WTC11 (cell line): ENCODE measurements at regions not wholly inside any gene's neighbourhood (a gene's known extent, or its start where the extent isn't known, plus 50 kb on each side); places are given as distances from the start of the nearest gene placed in this dataset.
"Not testable (repeated sequence)": the region's sequence is repeated elsewhere in the genome, so short reads cannot be mapped to it uniquely, and the experiment has no call there.

ENCODE experiments used
- ATF1 ChIP-seq: sonication (generic); formaldehyde crosslinking; IDR thresholded peaks from 2 replicates; pipeline ENCODE4 v1.8.1; 2023; ENCODE audit warnings: mild to moderate bottlenecking, moderate library complexity, missing genetic modification reagents
- CREB1 ChIP-seq: sonication (generic); formaldehyde crosslinking; IDR thresholded peaks from 2 replicates; pipeline ENCODE4 v1.8.0; 2023; ENCODE audit warnings: mild to moderate bottlenecking, missing genetic modification reagents
- MAX ChIP-seq: sonication (generic); formaldehyde crosslinking; IDR thresholded peaks from 2 replicates; pipeline ENCODE4 v1.8.0; 2022; ENCODE audit warnings: mild to moderate bottlenecking, missing genetic modification reagents
- MXD4 ChIP-seq: fragments of 250-450 bp; sonication (Bioruptor Pico); IDR thresholded peaks from 2 replicates; pipeline ENCODE4 v1.8.0; 2021; ENCODE audit warnings: mild to moderate bottlenecking, moderate library complexity, borderline replicate concordance
- NR1H2 ChIP-seq: sonication (generic); formaldehyde crosslinking; IDR thresholded peaks from 2 replicates; pipeline ENCODE4 v1.9.0; 2021; ENCODE audit warnings: mild to moderate bottlenecking, moderate library complexity, missing genetic modification reagents
- TEAD1 ChIP-seq: sonication (generic); formaldehyde crosslinking; IDR thresholded peaks from 2 replicates; pipeline ENCODE4 v1.8.0; 2022; ENCODE audit warnings: mild to moderate bottlenecking, missing genetic modification reagents
- TP53 ChIP-seq: sonication (generic); formaldehyde crosslinking; IDR thresholded peaks from 2 replicates; pipeline ENCODE4 v1.8.1; 2023; ENCODE audit warnings: mild to moderate bottlenecking, missing genetic modification reagents
- TF ChIP-seq, protein P1 (sequence below): fragments of 200-600 bp; IDR thresholded peaks from 2 replicates; pipeline ENCODE4 v1.8.0; 2022; ENCODE audit warnings: antibody characterized with exemption
- TF ChIP-seq, protein P2 (sequence below): sonication (generic); formaldehyde crosslinking; IDR thresholded peaks from 2 replicates; pipeline ENCODE4 v1.8.1; 2022; ENCODE audit warnings: low read depth, missing genetic modification reagents, borderline replicate concordance

GRCh38 chr9:13433453-13433852 lies 154.0 kb upstream of the MPDZ start:
- TF ChIP-seq ATF1; MAX (CRISPR knock-in tag); MXD4 (CRISPR knock-in tag); NR1H2; TP53 (CRISPR knock-in tag); TEAD1 (CRISPR knock-in tag); CREB1 (CRISPR knock-in tag): not testable (repeated sequence)
- TF ChIP-seq, protein P1, sequence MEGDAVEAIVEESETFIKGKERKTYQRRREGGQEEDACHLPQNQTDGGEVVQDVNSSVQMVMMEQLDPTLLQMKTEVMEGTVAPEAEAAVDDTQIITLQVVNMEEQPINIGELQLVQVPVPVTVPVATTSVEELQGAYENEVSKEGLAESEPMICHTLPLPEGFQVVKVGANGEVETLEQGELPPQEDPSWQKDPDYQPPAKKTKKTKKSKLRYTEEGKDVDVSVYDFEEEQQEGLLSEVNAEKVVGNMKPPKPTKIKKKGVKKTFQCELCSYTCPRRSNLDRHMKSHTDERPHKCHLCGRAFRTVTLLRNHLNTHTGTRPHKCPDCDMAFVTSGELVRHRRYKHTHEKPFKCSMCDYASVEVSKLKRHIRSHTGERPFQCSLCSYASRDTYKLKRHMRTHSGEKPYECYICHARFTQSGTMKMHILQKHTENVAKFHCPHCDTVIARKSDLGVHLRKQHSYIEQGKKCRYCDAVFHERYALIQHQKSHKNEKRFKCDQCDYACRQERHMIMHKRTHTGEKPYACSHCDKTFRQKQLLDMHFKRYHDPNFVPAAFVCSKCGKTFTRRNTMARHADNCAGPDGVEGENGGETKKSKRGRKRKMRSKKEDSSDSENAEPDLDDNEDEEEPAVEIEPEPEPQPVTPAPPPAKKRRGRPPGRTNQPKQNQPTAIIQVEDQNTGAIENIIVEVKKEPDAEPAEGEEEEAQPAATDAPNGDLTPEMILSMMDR = not testable (repeated sequence)
- TF ChIP-seq, protein P2, sequence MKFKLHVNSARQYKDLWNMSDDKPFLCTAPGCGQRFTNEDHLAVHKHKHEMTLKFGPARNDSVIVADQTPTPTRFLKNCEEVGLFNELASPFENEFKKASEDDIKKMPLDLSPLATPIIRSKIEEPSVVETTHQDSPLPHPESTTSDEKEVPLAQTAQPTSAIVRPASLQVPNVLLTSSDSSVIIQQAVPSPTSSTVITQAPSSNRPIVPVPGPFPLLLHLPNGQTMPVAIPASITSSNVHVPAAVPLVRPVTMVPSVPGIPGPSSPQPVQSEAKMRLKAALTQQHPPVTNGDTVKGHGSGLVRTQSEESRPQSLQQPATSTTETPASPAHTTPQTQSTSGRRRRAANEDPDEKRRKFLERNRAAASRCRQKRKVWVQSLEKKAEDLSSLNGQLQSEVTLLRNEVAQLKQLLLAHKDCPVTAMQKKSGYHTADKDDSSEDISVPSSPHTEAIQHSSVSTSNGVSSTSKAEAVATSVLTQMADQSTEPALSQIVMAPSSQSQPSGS (CRISPR knock-in tag) = not testable (repeated sequence)
